Natural killer cell (primary cell): ENCODE measurements at regions not wholly inside any gene's neighbourhood (a gene's known extent, or its start where the extent isn't known, plus 50 kb on each side); places are given as distances from the start of the nearest gene placed in this dataset.

ENCODE experiments used
- ATAC-seq, 3 donors: fragments of 150-1000 bp in 2 of 3; fragments of 200-7000 bp in 1 of 3; cut with Tn5 transposase; 1 replicate in 1 of 3; 2 replicates in 2 of 3; pipeline ENCODE4 v1.10.0; 2021; ENCODE audit warnings: mild to moderate bottlenecking in 2 of 3, moderate library complexity in 2 of 3
- DNase-seq, 2 donors: peaks; one replicate each; pipeline versions ENCODE4 v3.0.0 to v3.0.0-alpha.2; 2013 to 2021; ENCODE audit warnings: mixed read lengths in 1 of 2
- H3K27ac ChIP-seq: one replicate; pipeline ENCODE4 v1.5.1; 2013; ENCODE audit warnings: mild to moderate bottlenecking, low read length
- H3K27me3 ChIP-seq: one replicate; pipeline ENCODE4 v1.6.1; 2013; ENCODE audit warnings: low read length; ENCODE audit not compliant: control insufficient read depth, insufficient read depth
- H3K36me3 ChIP-seq: one replicate; pipeline ENCODE4 v1.6.1; 2013; ENCODE audit warnings: low read length; ENCODE audit not compliant: control insufficient read depth, insufficient read depth
- H3K4me1 ChIP-seq: one replicate; pipeline ENCODE4 v1.6.1; 2013; ENCODE audit warnings: low read length; ENCODE audit not compliant: control insufficient read depth, insufficient read depth
- H3K4me3 ChIP-seq: one replicate; pipeline ENCODE4 v1.5.1; 2013; ENCODE audit warnings: low read length
- H3K9me3 ChIP-seq: one replicate; pipeline ENCODE4 v1.6.1; 2013; ENCODE audit warnings: low read length; ENCODE audit not compliant: control insufficient read depth, insufficient read depth
- H3K27ac Mint-ChIP-seq, 2 donors: one replicate each; pipeline ENCODE4 v1.8.0; 2022; ENCODE audit warnings: mild to moderate bottlenecking in 2 of 2, mixed read lengths in 2 of 2, moderate library complexity in 1 of 2
- H3K27me3 Mint-ChIP-seq, 2 donors: one replicate each; pipeline ENCODE4 v1.8.0; 2022; ENCODE audit warnings: low read depth in 2 of 2, mixed read lengths in 2 of 2
- H3K36me3 Mint-ChIP-seq: one replicate; pipeline ENCODE4 v1.8.0; 2022; ENCODE audit warnings: mixed read lengths
- H3K4me1 Mint-ChIP-seq, 2 donors: one replicate each; pipeline ENCODE4 v1.8.0; 2022; ENCODE audit warnings: mixed read lengths in 2 of 2
- H3K4me3 Mint-ChIP-seq: one replicate; pipeline ENCODE4 v1.8.0; 2022; ENCODE audit warnings: mild to moderate bottlenecking, moderate library complexity, mixed read lengths
- H3K9me3 Mint-ChIP-seq, 2 donors: one replicate each; pipeline ENCODE4 v1.8.0; 2022; ENCODE audit warnings: mixed read lengths in 2 of 2
- CTCF ChIP-seq: fragments of 200-600 bp; IDR thresholded peaks from one replicate; pipeline ENCODE4 v1.8.0; 2022; ENCODE audit warnings: antibody characterized with exemption
- WGBS: methylation state at CpG from one replicate; pipeline ENCODE4 v1.1.7; 2013; ENCODE audit warnings: missing lambda C conversion rate; ENCODE audit not compliant: insufficient coverage; 5-methylcytosine and 5-hydroxymethylcytosine counted together
- intact Hi-C: fragments of 100-400 bp; cut with micrococcal nuclease; formaldehyde crosslinking; loops from one replicate; pipeline ENCODE4 v1.14.2; 2022

GRCh38 chr2:76633276-76633921, 888.8 kb downstream of the LRRTM4 start:
- Mint-ChIP-seq H3K4me3 (no peak overlapping the region), H3K4me1 (no peaks in the 10 kb centered on the region), H3K36me3 (peaks cover 7% of the 10 kb centered on the region), H3K27me3 (no peaks in the 10 kb centered on the region), H3K9me3 (peaks cover 12 to 20% of the 10 kb centered on the region in 2 donors), H3K27ac (no peak overlapping the region)
- TF ChIP-seq CTCF, result no peak
- no peaks in the 10 kb centered on the region for H3K36me3 ChIP-seq
- no peak overlapping the region for H3K27ac ChIP-seq
- H3K9me3 ChIP-seq, result peaks cover 5% of the 10 kb centered on the region
- H3K27me3 ChIP-seq, result no peaks in the 10 kb centered on the region
- no peaks in the 10 kb centered on the region for H3K4me1 ChIP-seq
- no peak for ATAC-seq
- DNase-seq, result no peak
- intact Hi-C loops, result no loop called here
- H3K4me3 ChIP-seq, result no peak overlapping the region
- 67% methylated on average over 1 of the region's 3 CpGs for WGBS

- WGBS, result 67% methylated on average over 3 of the region's 3 CpGs
- Mint-ChIP-seq H3K27ac (no peak overlapping the region), H3K36me3 (peaks cover 7% of the 10 kb centered on the region), H3K4me1 (no peaks in the 10 kb centered on the region), H3K27me3 (no peaks in the 10 kb centered on the region), H3K4me3 (no peak overlapping the region), H3K9me3 (peaks cover 36% of the 10 kb centered on the region in 2 donors)
- H3K4me1 ChIP-seq, result no peaks in the 10 kb centered on the region
- H3K27ac ChIP-seq, result no peak overlapping the region
- DNase-seq, result no peak
- intact Hi-C loops, result no loop called here
- H3K4me3 ChIP-seq, result no peak overlapping the region
- H3K9me3 ChIP-seq, result peaks cover 5% of the 10 kb centered on the region
- ATAC-seq, result no peak
- no peak for TF ChIP-seq CTCF
- H3K27me3 ChIP-seq, result no peaks in the 10 kb centered on the region
- no peaks in the 10 kb centered on the region for H3K36me3 ChIP-seq
Measured at GRCh38 chr2:76625101-76625500, 897.1 kb downstream of the LRRTM4 start.

GRCh38 chr2:76613330-76613729, 902.6 kb upstream of the GCFC2 start:
- intact Hi-C loops, result no loop called here
- Histone ChIP-seq H3K4me1 (no peaks in the 10 kb centered on the region), H3K4me3 (no peak overlapping the region), H3K27me3 (no peaks in the 10 kb centered on the region), H3K36me3 (no peaks in the 10 kb centered on the region), H3K27ac (no peak overlapping the region), H3K9me3 (no peaks in the 10 kb centered on the region)
- no peak overlapping the region for H3K27ac Mint-ChIP-seq
- H3K9me3 Mint-ChIP-seq, result peaks cover 11 to 12% of the 10 kb centered on the region in 2 donors
- ATAC-seq (no peak), DNase-seq (no peak)
- no peak overlapping the region for H3K4me3 Mint-ChIP-seq
- no peaks in the 10 kb centered on the region for H3K36me3 Mint-ChIP-seq
- H3K27me3 Mint-ChIP-seq, result no peaks in the 10 kb centered on the region
- H3K4me1 Mint-ChIP-seq, result no peaks in the 10 kb centered on the region
- no peak for TF ChIP-seq CTCF

GRCh38 chr2:76612764-76613163, 902.0 kb upstream of the GCFC2 start:
- H3K36me3 Mint-ChIP-seq, result no peaks in the 10 kb centered on the region
- H3K4me3 ChIP-seq, result no peak overlapping the region
- H3K27me3 ChIP-seq, result no peaks in the 10 kb centered on the region
- H3K27ac ChIP-seq, result no peak overlapping the region
- H3K4me1 Mint-ChIP-seq, result no peaks in the 10 kb centered on the region
- intact Hi-C loops, result no loop called here
- H3K36me3 ChIP-seq, result no peaks in the 10 kb centered on the region
- H3K27me3 Mint-ChIP-seq, result no peaks in the 10 kb centered on the region
- H3K9me3 Mint-ChIP-seq, result peaks cover 8 to 10% of the 10 kb centered on the region in 2 donors
- TF ChIP-seq CTCF, result no peak
- 69% methylated on average over 1 of the region's 2 CpGs for WGBS
- H3K27ac Mint-ChIP-seq, result no peak overlapping the region
- DNase-seq (no peak), ATAC-seq (no peak)
- no peaks in the 10 kb centered on the region for H3K4me1 ChIP-seq
- H3K4me3 Mint-ChIP-seq, result no peak overlapping the region
- no peaks in the 10 kb centered on the region for H3K9me3 ChIP-seq
